IMR-90 (cell line): ENCODE measurements at regions not wholly inside any gene's neighbourhood (a gene's known extent, or its start where the extent isn't known, plus 50 kb on each side); places are given as distances from the start of the nearest gene placed in this dataset.

Source experiments
- CHD1 ChIP-seq: IDR thresholded peaks from 2 replicates; pipeline ENCODE4 v1.6.1; 2012; ENCODE audit warnings: low read depth, low read length, improper control_type of control experiment
- FOS ChIP-seq: fragments of 150-350 bp; IDR thresholded peaks from 2 replicates; pipeline ENCODE4 v1.6.1; 2016; ENCODE audit warnings: low read depth, low read length
- MAFK ChIP-seq: IDR thresholded peaks from 2 replicates; pipeline ENCODE4 v1.6.1; 2012; ENCODE audit warnings: low read depth, low read length, improper control_type of control experiment
- NFE2L2 ChIP-seq: fragments of 150-350 bp; IDR thresholded peaks from 2 replicates; pipeline ENCODE4 v1.6.1; 2016; ENCODE audit warnings: low read depth, mild to moderate bottlenecking, low read length
- POLR2A ChIP-seq: IDR thresholded peaks from 2 replicates; pipeline ENCODE4 v1.6.1; 2012; ENCODE audit warnings: mild to moderate bottlenecking, low read depth, low read length
- RAD21 ChIP-seq: IDR thresholded peaks from 2 replicates; pipeline ENCODE4 v1.6.1; 2012; ENCODE audit warnings: low read length, improper control_type of control experiment
- RCOR1 ChIP-seq: IDR thresholded peaks from 2 replicates; pipeline ENCODE4 v1.6.1; 2012; ENCODE audit warnings: mild to moderate bottlenecking, low read length, improper control_type of control experiment; ENCODE audit not compliant: insufficient replicate concordance
- SMC3 ChIP-seq: fragments of 150-350 bp; IDR thresholded peaks from 2 replicates; pipeline ENCODE4 v1.6.1; 2016; ENCODE audit warnings: low read depth, mild to moderate bottlenecking, antibody characterized with exemption, low read length, moderate library complexity
- TF ChIP-seq, protein P1 (sequence below): conservative IDR thresholded peaks from 2 replicates; pipeline ENCODE4 v1.5.1; 2012; ENCODE audit warnings: mild to moderate bottlenecking, low read depth, low read length, improper control_type of control experiment

DNA sequence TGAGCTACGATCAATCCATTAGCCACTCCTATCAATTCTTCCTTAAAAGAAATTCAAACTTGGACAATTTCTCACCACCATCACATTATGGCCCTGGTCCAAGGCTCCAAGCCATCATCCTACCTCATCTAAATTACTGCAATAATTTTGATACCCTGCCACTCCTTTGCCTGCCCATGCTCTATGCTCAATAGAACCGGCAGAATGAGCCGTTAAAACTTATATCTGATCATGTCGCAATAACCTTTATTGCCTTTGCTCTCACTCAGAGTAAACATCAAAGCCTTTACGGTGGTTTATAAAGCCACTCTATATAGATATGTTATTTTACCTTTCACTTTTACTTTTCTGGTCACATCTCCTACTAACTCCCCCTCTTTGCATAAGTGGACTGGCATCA is 2392.1 kb upstream of the RAG2 start:
- TF ChIP-seq, protein P1, sequence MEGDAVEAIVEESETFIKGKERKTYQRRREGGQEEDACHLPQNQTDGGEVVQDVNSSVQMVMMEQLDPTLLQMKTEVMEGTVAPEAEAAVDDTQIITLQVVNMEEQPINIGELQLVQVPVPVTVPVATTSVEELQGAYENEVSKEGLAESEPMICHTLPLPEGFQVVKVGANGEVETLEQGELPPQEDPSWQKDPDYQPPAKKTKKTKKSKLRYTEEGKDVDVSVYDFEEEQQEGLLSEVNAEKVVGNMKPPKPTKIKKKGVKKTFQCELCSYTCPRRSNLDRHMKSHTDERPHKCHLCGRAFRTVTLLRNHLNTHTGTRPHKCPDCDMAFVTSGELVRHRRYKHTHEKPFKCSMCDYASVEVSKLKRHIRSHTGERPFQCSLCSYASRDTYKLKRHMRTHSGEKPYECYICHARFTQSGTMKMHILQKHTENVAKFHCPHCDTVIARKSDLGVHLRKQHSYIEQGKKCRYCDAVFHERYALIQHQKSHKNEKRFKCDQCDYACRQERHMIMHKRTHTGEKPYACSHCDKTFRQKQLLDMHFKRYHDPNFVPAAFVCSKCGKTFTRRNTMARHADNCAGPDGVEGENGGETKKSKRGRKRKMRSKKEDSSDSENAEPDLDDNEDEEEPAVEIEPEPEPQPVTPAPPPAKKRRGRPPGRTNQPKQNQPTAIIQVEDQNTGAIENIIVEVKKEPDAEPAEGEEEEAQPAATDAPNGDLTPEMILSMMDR = no peak
- no peak for TF ChIP-seq RCOR1
- TF ChIP-seq RAD21 = no peak
- TF ChIP-seq POLR2A = no peak
- no peak for TF ChIP-seq SMC3
- TF ChIP-seq NFE2L2 = no peak
- no peak for TF ChIP-seq MAFK
- TF ChIP-seq FOS = no peak
- TF ChIP-seq CHD1 = no peak
